ENCODE measurements at regions not wholly inside any gene's neighbourhood (a gene's known extent, or its start where the extent isn't known, plus 50 kb on each side); places are given as distances from the start of the nearest gene placed in this dataset.
"Not testable (repeated sequence)": the region's sequence is repeated elsewhere in the genome, so short reads cannot be mapped to it uniquely, and the experiment has no call there.

DNA sequence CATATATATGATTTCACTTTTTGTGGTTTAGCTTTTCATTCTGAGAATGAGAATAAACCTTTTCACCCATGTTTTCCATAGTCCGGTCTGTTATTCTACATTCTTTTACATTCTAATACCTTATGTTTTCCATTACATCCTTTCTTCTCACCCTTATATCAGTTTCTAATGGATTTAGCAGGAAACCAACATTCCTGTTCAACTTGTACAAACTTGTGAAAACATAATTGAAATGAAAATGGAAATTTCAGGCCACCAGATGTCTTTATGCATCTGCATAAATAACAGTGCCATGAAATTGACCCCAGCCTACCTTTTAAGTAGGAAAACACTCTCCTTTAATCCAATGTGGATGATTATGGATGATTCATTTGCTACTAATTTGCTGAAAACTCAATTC, 494.8 kb upstream of the ZFP42 start:
- intact Hi-C loops (cut with DNase I) = no loop called here
- no peak for TF ChIP-seq POLR2A (IDR thresholded peaks at IDR 0.05)
- TF ChIP-seq, protein P1, sequence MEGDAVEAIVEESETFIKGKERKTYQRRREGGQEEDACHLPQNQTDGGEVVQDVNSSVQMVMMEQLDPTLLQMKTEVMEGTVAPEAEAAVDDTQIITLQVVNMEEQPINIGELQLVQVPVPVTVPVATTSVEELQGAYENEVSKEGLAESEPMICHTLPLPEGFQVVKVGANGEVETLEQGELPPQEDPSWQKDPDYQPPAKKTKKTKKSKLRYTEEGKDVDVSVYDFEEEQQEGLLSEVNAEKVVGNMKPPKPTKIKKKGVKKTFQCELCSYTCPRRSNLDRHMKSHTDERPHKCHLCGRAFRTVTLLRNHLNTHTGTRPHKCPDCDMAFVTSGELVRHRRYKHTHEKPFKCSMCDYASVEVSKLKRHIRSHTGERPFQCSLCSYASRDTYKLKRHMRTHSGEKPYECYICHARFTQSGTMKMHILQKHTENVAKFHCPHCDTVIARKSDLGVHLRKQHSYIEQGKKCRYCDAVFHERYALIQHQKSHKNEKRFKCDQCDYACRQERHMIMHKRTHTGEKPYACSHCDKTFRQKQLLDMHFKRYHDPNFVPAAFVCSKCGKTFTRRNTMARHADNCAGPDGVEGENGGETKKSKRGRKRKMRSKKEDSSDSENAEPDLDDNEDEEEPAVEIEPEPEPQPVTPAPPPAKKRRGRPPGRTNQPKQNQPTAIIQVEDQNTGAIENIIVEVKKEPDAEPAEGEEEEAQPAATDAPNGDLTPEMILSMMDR (IDR thresholded peaks at IDR 0.05) = no peak
- 96 to 100% methylated on average over 1 of the region's 1 CpG for WGBS, 2 donors

DNA sequence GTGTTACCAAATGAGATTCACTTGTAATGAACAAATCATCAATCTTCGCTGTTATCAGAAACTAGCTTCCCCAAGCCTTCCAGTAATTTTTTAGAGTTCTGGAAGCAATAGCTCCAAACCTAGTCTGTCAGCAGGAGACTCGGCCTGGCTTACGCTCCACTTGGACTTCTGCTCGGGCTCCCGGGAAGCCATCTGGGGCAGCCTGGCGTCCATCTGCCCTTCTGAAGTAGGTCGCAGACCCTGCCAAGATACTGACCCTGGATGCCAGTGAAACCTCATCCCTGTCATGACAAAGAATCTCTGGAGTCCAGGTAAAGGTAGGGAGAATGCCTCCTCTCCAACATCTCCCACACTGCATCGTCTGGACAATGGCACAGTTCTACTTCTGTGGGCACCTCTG, 493.8 kb upstream of the ZFP42 start:
- no peak for ATAC-seq
- no peak for TF ChIP-seq POLR2A (IDR thresholded peaks at IDR 0.05)
- TF ChIP-seq, protein P1 (IDR thresholded peaks at IDR 0.05) = no peak
- no peaks in the 10 kb centered on the region for H3K36me3 ChIP-seq (replicated peaks in 1 of 2; ENCODE audit: insufficient read depth in 1 of 2, low read depth in 2 of 2)

More for the DNA sequence above, 494.8 kb upstream of the ZFP42 start:
- DNase-seq (no peak), ATAC-seq (no peak)
- Histone ChIP-seq H3K36me3 (replicated peaks in 1 of 2; ENCODE audit: insufficient read depth in 1 of 2, low read depth in 2 of 2) (no peaks in the 10 kb centered on the region), H3K9me3 (no peaks in the 10 kb centered on the region), H3K4me3 (no peak overlapping the region), H3K4me1 (no peaks in the 10 kb centered on the region), H3K27ac (no peak overlapping the region), H3K27me3 (no peaks in the 10 kb centered on the region)

GRCh38 chr4:187504974-187505797, 490.4 kb upstream of the ZFP42 start:
- no peak for DNase-seq
- ATAC-seq = no peak
- Histone ChIP-seq H3K4me3 (no peak overlapping the region), H3K36me3 (replicated peaks in 1 of 2; ENCODE audit: insufficient read depth in 1 of 2, low read depth in 2 of 2) (no peaks in the 10 kb centered on the region), H3K9me3 (no peaks in the 10 kb centered on the region), H3K4me1 (no peaks in the 10 kb centered on the region), H3K27ac (no peak overlapping the region), H3K27me3 (no peaks in the 10 kb centered on the region)
- TF ChIP-seq POLR2A (IDR thresholded peaks at IDR 0.05) = no peak
- TF ChIP-seq, protein P1 (IDR thresholded peaks at IDR 0.05) = no peak
- WGBS, 2 donors = 83 to 87% methylated on average over 24 to 55 of the region's 55 CpGs
- intact Hi-C loops (cut with DNase I) = no loop called here

More for the DNA sequence above, 493.8 kb upstream of the ZFP42 start:
- H3K9me3 ChIP-seq = no peaks in the 10 kb centered on the region
- no peak for DNase-seq
- H3K4me3 ChIP-seq = no peak overlapping the region
- intact Hi-C loops (cut with DNase I) = no loop called here
- 83 to 85% methylated on average over 7 to 8 of the region's 8 CpGs for WGBS, 2 donors
- no peaks in the 10 kb centered on the region for H3K4me1 ChIP-seq
- no peak overlapping the region for H3K27ac ChIP-seq
- no peaks in the 10 kb centered on the region for H3K27me3 ChIP-seq

DNA sequence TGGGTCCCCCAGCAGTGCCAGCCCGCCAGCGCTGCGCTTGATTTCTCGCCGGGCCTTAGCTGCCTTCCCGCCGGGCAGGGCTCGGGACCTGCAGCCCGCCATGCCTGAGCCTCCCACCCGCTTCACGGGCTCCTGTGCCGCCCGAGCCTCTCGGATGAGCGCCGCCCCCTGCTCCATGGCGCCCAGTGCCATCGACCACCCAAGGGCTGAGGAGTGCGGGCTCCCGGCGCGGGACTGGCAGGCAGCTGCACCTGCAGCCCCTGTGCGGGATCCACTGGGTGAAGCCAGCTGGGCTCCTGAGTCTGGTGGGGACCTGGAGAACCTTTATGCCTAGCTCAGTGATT, 489.8 kb upstream of the ZFP42 start:
- H3K27me3 ChIP-seq; H3K4me3 ChIP-seq; ATAC-seq; H3K36me3 ChIP-seq (replicated peaks in 1 of 2; ENCODE audit: insufficient read depth in 1 of 2, low read depth in 2 of 2); DNase-seq; H3K4me1 ChIP-seq; intact Hi-C loops (cut with DNase I); H3K9me3 ChIP-seq; H3K27ac ChIP-seq: not testable (repeated sequence)
- WGBS, 2 donors = 82% methylated on average over 20 of the region's 23 CpGs; no CpG with 5 or more reads in 1 of the 2 donors

DNA sequence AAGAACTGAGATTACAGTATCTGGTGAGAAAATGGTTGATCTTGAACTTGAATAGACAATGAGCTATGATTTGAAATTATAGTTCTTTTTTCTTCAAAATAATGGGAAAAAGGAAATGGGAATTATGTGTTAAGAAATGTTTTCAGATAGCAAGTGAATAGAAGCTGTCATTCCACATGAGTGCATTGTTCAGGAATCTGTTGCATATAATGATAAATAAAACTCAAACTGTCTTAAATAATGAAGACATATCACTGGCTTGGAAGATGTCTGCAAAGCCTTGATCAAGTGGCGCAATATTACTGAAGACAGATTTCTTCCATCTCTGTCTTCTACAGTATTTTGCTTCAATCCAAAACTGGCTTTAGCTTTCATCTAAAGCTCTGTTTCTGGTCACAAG, 479.3 kb upstream of the ZFP42 start:
- DNase-seq = no peak
- no peak for ATAC-seq
- intact Hi-C loops (cut with DNase I) = no loop called here
- Histone ChIP-seq H3K9me3 (no peaks in the 10 kb centered on the region), H3K27me3 (no peaks in the 10 kb centered on the region), H3K36me3 (replicated peaks in 1 of 2; ENCODE audit: insufficient read depth in 1 of 2, low read depth in 2 of 2) (no peaks in the 10 kb centered on the region), H3K4me3 (no peak overlapping the region), H3K4me1 (no peaks in the 10 kb centered on the region), H3K27ac (no peak overlapping the region)
- TF ChIP-seq, protein P1 (IDR thresholded peaks at IDR 0.05) = no peak
- no peak for TF ChIP-seq POLR2A (IDR thresholded peaks at IDR 0.05)
- 92 to 100% methylated on average over 1 of the region's 1 CpG for WGBS, 2 donors

Measured in body of pancreas (tissue), 4 donors.